NCI-H1694 treated with DMSO at 0.1 percent for 48 hours (cell line): ENCODE measurements at regions not wholly inside any gene's neighbourhood (a gene's known extent, or its start where the extent isn't known, plus 50 kb on each side); places are given as distances from the start of the nearest gene placed in this dataset.
A peak's percentile ranks its signal among the peaks of the same experiment; 100 is the strongest.
"Not testable (repeated sequence)": the region's sequence is repeated elsewhere in the genome, so short reads cannot be mapped to it uniquely, and the experiment has no call there.

ENCODE experiments used
- DNase-seq: peaks from one replicate; lab custom pipeline; 2025; lab: John Stamatoyannopoulos, UW

DNA sequence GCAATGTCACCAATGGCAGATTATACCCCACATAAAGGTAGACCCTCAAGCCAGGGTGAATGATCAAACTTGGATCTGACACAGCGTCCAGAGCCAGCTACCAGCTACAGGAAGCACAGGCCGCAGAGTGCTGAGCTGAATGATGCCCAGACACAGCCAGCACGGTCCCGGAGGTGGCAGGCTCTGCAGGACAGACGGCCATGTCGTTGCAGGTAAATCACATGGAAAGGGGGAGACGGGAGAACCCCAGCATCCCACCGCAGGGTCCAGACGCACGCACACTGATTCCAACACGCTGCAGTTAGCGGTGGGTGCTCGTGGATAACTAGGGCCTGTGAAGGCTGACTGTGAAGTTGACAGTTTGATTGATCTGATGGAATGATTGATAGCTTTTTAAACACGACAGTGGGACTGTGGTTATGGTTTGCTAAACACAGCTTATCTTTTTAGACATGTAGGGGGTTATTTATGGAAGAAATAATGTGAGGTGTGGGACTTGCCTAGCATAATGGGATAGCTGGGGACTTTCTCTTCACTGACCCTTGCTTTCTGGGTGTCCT, 228.5 kb downstream of the ERMARD start:
- no peak for DNase-seq

DNA sequence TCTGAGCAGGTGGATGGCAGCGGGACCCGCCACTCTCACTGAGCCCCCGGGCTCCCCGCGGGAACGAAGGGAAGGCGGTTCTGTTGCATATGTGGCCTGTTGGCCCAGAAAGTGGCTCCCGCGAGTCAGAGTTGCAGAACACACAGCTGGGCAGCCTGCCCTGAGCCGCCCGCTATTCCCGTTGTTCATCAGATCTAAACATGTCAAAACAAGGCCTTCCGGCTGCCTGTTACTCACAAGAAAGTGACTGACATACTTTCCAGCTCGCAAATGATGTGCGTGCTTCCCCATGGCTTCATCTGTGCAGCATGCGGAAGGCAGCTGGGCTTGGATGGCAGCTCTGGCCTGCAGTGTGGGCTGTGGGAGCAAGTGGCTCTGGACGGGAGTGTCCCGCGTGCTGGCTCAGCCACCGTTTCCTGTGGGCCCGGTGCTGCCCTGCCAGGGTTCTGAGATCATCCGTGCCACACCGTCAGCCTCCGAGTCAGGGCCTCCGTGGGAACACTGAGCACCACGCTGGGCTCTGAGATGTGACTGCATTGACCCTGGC, 227.3 kb downstream of the ERMARD start:
- DNase-seq, result peak; percentile 8

DNA sequence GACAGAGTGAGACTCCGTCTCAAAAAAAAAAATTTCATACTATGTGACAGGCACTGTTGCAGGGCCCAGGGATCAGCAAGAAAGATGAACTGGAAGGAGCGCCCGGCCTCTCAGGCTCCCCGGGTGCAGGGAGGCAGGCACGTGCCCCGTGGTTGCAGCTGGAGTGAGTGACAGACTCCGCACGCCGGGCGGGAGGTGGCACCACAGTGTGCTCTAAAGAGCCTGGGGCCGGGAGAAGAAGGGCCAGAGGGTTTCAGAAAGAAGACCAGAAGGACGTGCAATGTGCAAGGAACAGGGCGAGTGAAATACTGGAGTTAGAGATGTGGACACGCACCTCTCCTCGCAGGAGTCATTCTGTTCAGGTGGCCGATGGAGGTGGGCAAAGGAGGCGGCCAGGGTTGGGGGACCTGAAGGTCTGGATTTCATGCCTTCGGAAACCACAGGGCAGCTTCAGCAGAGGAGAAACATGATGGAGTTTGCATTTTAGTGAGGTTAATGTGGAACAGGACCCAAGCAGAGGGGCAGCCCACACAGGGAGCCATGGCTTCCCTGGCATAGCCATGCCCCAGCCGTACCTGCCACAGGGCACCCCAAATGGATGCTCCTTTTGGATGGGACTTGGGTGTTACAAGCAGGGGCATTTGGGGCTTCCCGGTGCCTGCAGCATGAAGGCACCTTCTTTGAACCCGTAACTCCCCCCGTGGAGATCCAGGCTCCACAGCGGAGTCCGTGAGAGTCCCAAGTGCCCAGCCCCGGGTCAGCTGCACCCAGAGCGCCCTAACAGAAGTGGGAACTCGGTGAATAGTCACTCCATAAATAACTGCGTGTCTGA, 226.2 kb downstream of the ERMARD start:
- no peak for DNase-seq

DNA sequence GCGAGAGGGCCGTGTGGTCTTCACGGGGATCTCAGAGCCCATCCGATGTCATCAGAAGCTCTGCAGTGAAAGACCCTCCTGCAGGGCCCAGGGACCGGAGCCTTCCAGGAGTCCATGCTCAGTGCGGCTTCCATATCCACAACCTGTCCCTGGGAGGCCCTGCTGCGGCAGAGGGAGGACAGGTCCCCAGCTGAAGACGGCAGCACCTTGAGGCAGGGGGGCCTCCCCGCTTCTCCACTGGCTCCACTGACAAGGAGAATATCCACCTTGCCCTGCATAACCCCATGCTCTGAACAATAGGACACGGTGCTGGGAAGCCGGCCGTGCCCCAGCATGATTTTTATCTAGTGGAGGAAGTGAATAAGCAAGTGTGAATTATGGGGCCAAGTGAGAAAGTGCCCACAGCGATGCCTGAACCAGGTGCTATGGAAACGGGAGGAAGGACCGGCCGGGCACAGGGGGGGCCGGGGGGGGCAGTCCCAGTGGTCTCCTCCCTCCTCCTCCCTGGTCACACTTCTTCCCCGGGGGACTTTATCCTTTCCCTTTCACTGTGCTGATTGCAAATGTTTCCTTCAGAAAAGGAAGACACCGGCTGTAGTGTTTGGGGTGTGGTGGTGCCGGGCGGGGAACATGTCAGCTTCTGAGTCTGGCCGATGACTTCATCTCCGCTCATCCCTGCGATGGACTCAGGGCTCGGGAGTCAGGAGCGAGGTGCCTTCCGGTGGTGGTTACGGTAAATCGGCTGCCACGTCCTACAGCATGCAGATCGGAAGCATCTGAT, 225.1 kb downstream of the ERMARD start:
- no peak for DNase-seq

DNA sequence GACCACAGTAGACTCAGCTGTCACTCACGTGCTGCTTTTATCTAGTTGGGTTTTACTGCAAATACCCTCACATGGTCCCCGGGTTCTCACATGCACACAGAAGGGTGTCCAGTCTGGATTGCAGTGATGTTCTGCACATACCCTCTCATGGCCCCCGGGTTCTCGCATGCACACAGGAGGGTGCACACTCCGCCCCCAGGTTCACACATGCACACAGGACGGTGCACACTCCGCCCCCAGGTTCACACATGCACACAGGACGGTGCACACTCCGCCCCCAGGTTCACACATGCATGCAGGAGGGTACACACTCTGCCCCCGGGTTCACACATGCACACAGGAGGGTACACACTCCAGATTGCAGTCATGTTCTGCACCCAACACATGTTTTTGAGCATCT, 224.3 kb downstream of the ERMARD start:
- no peak for DNase-seq

DNA sequence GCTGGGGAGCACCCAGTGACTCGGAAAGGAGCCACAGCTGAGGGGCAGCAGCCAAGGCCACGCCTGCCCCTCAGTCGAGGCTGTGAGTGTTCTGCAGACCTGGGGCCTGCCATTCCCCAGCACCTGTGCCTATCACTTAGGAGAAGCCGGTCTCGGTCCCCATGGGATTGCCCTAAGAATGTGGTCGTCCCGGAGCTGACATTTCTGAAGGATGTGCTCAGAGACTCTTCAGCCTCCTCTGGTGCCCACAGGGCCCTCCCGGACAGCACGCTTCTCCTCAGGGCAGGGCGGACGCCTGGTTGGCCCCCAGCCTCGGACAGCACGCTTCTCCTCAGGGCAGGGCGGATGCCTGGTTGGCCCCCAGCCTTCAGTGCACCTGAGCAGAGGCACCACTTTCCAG, 223.9 kb downstream of the ERMARD start:
- no peak for DNase-seq

DNA sequence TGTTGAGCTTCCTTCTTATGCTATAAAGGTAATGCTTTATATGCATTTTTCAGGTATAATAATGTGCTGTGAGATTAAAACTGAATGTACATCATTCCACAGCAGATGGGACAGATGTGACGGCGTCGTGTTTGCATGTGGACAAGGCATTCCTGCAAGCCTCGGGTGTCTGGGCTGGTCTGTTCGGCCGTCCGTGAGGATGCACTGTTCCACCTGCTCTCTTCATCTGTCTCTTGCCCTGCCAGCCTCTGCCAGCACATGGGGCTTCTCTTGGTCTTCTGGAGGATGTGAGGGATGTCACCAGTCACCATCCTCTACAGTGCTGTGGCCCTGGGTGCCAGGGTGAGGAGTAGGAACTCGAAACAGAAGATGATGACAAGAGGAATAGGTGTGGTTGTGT, 223.2 kb downstream of the ERMARD start:
- DNase-seq, result no peak

DNA sequence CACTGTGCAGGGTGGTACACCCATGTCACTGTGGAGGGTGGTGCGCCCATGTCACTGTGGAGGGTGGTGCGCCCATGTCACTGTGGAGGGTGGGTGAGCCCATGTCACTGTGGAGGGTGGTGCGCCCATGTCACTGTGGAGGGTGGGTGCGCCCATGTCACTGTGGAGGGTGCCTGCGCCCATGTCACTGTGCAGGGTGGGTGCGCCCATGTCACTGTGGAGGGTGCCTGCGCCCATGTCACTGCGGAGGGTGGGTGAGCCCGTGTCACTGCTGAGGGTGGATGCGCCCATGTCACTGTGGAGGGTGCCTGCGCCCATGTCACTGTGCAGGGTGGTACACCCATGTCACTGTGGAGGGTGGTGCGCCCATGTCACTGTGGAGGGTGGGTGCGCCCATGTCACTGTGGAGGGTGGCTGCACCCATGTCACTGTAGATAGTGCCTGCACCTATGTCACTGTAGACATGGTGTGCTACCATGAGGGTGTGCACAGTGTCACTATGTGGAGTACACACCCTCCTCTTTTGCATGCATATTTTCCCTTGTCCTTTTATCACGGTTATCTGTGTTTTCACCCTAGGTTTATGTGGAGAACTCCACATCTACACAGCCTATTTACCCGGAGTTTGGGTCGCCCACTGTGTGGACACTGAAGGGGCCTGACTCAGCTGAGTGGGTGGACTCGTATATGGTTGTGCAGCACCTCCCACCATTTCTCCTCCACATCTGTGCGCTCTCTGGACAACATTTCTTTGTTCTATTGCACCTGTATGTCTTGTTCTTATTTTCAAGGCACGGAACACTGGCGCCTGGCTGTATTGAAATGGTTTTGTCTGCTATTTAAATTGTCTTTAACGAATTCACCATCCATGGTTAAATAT, 222.4 kb downstream of the ERMARD start:
- DNase-seq, result not testable (repeated sequence)

DNA sequence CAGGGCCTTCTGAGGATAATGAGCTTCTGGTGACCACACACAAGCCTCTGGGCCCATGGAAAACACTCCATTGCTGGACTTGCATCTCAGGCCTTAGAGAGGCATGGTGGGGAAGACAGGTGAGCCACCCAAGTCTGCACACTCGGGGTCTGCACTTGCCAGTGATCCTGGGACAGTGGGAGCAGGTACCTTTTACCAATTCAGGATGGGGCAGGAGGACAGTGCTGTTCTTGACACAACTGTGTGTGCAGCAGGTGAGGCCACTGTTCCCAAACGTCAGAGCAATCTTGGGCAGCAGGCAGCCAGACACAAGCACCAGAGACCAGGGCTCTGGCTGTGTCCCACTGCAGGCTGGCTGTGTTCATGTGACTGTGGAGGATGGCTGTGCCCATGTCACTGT, 221.3 kb downstream of the ERMARD start:
- no peak for DNase-seq

DNA sequence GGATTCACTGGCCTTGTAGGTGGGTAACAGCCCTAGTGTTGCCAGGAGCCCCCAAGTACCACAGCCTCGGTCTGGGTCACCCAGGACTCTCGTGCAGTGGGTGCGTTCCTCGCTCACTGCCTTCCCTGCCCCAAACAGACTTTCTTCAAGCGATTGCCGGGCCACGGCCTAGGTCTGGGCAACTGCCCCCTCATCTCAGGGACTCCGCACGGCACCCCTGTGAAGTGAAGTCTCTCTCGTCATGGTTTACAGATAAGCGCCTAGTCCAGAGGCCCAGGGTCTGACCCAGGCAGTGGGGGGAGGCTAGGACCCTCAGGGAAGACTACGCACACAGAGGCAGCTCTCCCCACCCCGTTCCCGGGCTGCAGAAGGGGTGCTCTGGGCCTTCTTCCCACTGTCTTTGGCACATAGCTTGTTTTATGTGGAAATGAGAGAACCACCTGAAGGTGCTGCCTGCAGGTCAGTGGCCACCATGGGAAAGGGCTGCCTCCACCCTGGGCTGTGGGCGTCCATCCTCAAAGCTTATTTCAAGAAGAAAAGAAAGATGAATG, 220.8 kb downstream of the ERMARD start:
- DNase-seq, result no peak

DNA sequence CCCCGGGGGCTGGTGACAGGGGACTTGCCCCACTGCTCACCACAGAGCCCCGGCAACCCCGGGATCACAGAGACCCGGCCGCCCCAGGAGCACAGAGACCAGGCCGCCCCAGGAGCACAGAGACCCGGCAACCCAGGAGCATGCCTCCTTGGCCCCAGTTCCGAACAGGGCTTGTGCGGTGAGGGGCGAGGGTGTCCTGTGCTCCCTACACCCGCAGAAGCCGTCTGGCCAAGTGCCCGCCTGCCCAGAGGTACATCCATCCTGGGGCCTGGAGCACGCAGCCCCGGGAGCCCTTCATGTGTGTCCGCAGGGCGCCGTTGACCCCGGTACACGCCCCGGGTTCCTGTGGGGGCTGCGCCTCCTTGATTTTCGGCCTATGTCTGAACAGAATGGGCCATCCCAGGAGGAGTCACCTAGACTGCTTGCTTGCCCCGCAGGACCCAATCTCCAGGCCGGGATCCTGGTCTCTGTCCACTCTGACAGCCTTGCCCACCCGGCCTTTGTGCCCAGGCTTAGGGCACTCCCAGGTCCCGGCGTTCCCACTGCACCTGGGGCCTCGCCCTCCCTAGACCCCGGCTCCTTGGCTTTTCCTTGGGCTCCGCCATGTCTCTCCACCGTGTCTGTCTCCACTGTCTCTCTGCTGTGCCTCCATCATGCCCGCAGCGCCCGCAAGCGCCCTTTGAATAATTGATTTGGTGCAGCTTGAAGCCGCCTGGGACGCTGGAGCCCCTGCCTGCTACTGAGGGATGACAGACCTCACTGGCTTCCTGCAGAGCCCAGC, 219.8 kb downstream of the ERMARD start:
- DNase-seq, result no peak

DNA sequence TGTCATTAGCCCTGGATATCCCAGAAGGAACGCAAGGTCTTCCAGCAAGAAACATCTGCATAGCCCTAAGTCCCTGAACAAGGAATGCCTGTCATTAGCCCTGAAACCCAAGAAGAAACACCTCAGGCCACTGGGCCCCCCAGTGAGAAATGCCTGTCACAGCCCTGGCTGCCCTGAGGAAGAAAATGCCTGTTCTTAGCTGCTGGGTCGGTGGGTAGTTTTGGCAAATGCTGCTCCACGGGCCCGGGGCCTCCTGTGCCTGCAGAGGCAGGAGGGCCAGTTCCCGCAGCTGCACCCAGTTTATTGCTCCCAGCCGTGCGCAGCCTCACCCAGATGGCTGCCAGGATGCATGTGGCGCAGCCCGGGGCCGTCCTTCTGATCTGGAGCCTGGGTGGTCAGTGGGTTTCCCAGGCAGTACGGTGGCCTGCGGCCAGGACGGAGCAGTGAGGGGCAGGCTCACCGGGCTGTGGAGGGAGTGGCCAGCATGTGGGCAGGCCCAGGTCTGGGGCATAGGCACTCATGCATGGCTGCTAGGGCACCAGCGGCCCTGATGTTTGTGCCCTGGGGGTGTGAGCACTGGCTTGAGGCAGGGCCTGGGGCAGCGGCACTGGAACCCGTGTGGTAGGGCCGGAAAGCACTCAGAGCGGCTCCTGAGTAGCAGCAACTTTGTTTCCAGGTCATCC, 219.0 kb downstream of the ERMARD start:
- DNase-seq, result no peak

DNA sequence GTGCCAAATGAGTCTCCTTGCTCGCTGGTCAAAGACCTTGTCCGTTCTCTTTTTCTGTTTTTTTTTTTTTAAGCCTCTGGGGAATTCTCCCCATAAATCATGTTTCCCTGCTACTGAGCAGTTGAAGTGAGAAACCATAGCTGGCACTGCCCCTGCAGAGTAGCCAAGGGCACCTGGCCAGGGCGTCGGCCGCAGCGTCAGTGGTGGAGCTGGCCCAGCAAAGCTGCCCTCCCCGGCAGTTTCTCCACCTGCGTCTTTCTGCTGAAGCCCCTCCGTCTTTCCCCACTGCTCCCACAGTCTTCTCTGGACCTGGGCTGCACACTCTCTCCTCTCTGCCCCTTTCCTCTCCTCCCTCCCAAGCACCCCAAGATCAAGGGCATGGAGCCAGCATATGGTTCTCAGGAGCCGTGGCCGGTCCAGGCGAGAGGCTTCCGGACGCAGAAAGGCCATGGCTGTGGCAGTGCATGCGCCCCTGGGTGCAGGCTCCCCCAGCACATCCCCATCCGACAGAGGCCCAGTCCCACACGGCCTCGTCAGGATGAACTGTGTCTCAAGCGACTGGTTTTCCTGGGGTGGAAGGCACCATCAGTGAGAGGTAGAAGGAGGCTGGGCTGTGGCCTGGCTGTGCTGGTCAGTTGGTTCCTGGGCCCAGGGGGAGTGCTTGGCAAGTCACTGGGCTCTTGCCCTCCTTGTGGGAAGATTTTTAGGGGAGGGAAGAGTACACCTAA, 218.1 kb downstream of the ERMARD start:
- no peak for DNase-seq

DNA sequence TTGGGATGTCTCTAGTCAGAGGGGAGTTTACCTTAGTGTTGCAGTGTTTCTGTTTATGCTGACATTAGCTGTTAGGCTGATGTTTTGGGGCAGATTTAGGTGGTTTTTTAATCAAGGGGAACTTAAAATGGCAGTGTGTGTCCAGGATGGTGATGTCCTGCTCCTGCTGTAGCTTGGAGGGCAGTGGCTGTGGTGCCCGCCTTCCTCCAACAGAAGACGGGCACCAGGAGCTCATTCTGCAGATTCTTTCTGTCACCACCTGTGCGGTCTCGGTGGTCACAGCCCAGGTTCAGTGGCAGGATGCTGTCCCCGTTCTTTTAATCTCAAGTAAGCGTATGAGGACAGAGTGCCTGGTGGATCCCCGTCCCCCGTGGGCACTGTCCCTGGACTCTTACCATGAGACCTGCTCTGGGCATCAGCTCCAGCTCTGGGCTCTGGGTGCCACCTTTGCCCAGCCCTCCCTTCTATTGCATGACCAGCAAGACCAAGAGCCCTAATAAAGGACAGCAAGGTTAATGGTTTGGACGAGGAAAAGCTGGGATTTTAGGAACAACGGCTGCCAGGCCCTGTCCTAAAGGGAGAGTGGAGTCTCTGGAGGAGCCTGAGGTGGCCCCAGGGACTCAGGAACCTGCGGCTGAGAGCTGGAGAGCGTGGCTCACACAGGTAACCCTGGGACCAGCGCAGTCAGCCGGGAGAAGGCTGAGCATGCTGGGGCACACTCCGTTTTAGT, 217.3 kb downstream of the ERMARD start:
- DNase-seq, result no peak

DNA sequence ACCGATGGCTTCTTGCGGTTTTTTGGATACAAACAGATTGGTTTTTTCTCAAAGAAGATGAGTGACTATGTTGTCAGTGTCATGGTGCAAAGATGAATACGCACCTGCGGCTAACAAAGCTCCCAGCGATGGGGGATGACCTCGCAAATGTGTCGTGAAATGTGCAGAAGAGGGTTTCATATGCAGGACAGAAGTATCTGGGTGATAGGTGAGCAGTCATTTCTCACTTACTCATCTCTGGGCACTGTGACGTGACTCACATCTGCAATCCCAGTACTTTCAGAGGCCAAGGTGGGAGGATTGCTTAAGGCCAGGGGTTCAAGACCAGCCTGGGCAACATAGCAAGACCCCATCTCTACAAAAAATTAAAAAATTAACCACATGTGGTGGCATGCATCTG, 216.3 kb downstream of the ERMARD start:
- DNase-seq, result no peak

DNA sequence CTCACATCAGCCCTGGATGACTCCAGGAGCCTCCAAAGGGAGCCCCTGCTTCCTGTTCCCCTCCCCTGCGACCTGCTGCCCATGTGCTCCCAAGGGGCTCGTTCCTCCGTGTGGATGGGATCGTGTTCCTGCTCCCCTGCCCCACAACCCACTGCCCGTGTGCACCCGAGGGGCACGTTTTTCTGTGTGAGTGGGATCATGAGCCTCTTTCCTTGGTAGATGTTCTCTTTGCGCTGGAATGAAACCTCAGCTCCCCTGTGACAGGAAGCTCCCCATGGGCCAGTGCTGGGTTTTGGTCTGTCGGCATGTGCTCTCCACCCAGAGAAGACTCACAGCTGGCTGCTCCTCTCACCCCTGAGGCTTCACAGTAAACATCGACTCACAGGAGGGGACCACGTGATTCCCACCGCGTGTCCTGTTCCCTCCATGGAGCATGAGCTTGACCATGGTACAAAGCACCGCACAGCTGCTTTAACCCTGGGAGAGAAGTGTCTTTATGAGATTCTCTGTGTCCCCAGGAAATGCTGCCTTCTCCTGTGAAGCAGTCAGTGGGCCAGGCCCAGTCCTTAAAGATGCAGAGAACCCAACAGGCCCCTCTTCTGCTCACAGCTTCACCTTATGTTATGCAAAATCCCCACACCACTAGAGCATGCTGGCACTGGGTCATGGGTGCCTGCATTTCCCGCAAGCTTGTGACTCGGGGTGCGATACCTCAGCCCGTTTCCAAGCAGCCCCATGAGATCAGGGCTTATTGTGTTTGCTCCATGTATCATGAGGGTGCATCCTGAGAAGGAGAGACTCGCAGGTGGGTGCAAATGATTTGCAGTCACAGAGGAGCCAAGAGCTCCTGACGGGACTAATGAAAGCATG, 215.1 kb downstream of the ERMARD start:
- DNase-seq, result no peak

DNA sequence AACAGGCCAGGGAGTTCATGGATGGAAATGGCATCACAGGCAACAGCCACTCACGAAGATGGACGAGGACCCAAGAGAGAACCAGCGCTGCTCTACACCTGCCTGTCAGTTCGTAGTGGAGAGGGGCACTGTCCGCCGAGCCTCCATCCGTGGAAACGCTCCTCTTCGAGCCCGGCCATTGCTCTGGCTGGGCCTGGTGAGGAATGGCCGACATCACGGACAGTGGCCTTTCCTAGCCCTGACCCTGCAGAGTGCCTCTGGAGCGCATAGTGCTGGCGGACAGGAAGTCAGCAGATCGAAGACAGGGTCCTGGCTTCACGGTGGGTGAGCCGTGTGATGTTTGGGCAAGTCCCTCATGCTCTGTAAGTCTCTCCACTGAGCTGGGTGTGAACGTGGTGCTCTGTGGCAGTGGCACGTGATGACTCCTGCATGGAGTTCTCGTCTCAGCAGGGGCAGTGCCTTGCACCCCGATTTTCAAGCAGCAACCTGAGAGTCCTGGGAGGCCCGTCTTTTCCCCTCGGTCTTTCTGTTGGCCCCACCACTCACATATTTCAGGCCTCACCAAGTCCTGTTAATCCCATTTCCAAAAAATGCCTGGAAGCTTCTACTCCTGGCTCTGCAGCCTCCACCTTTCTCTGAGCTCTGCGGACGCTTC, 214.4 kb downstream of the ERMARD start:
- no peak for DNase-seq
